ENCODE measurements at regions not wholly inside any gene's neighbourhood (a gene's known extent, or its start where the extent isn't known, plus 50 kb on each side); places are given as distances from the start of the nearest gene placed in this dataset.

GRCh38 chr12:34208331-34209258, 186.3 kb downstream of the ALG10 start:
- Histone ChIP-seq H3K4me2 (ENCODE audit: insufficient read depth, low read length) (no peak overlapping the region), H3K27me3 (ENCODE audit: control insufficient read depth in 2 of 2, insufficient read depth in 2 of 2, low read length in 2 of 2) (no peaks in the 10 kb centered on the region), H3K9me3 (replicated peaks; ENCODE audit: control insufficient read depth, insufficient read depth, low read length) (peaks cover 6% of the 10 kb centered on the region), H3K36me3 (ENCODE audit: control insufficient read depth in 2 of 2, extremely low read depth in 1 of 2, insufficient read depth in 2 of 2, low read length in 2 of 2) (no peaks in the 10 kb centered on the region), H4K20me1 (replicated peaks; ENCODE audit: control insufficient read depth, extremely low read depth, insufficient read depth, low read length) (no peaks in the 10 kb centered on the region), H3K4me1 (ENCODE audit: control insufficient read depth, extremely low read depth, insufficient read depth, low read length) (no peaks in the 10 kb centered on the region), H3K9me1 (replicated peaks; ENCODE audit: control insufficient read depth, extremely low read depth, insufficient read depth, low read length) (no peaks in the 10 kb centered on the region), H3K27ac (ENCODE audit: insufficient read depth, low read depth, low read length) (no peak overlapping the region), H2AFZ (ENCODE audit: low read depth, low read length) (no peak overlapping the region), H3K79me2 (ENCODE audit: control insufficient read depth, insufficient read depth, low read length) (no peaks in the 10 kb centered on the region), H3K9ac (replicated peaks; ENCODE audit: extremely low read depth, insufficient read depth, low read length) (no peak overlapping the region), H3K4me3 (replicated peaks in 1 of 3; ENCODE audit: insufficient read depth in 1 of 3, low read depth in 1 of 3, low read length in 3 of 3) (no peak overlapping the region)
- ChIA-PET POLR2A (no interaction called here), CTCF (no interaction called here)
- intact Hi-C loops (cut with micrococcal nuclease) (loop anchor here (10.0 kb wide), 1 partner anchor 46 kb away; no protein-coding TSS in a partner anchor), dilution Hi-C loops (cut with MboI; ENCODE audit: extremely low pct_ligation_motif_present, low sequenced_read_pairs) (no loop called here)
- BruUV-seq (replicated peaks): no TSS peak
- FAIRE-seq: no peak
- TF ChIP-seq POLR2A (IDR thresholded peaks at IDR 0.05; ENCODE audit: low read depth, low read length) (no peak), MYC (IDR thresholded peaks at IDR 0.05; ENCODE audit: low read depth, low read length) (no peak), EZH2 (IDR thresholded peaks at IDR 0.05; ENCODE audit: borderline replicate concordance, low read depth, low read length, severe bottlenecking) (no peak), CTCF (IDR thresholded peaks at IDR 0.05; ENCODE audit: extremely low read depth in 1 of 2, insufficient read depth in 1 of 2, low read depth in 1 of 2, low read length in 2 of 2) (no peak), JUN (IDR thresholded peaks at IDR 0.05; ENCODE audit: borderline replicate concordance, insufficient read depth, insufficient read length, low read depth) (no peak), GATA2 (IDR thresholded peaks at IDR 0.05; ENCODE audit: insufficient read depth, insufficient read length, low read depth, low read length) (no peak), MAX (IDR thresholded peaks at IDR 0.05; ENCODE audit: insufficient read depth, insufficient read length) (no peak), POLR2AphosphoS5 (IDR thresholded peaks at IDR 0.05; ENCODE audit: insufficient read depth, low read depth, low read length) (no peak), FOS (IDR thresholded peaks at IDR 0.05; ENCODE audit: borderline replicate concordance, insufficient read depth, low read length) (no peak)
- DNase-seq (ENCODE audit: low read depth, low spot score): no peak
